ENCODE measurements at regions not wholly inside any gene's neighbourhood (a gene's known extent, or its start where the extent isn't known, plus 50 kb on each side); places are given as distances from the start of the nearest gene placed in this dataset.
"Not testable (repeated sequence)": the region's sequence is repeated elsewhere in the genome, so short reads cannot be mapped to it uniquely, and the experiment has no call there.

DNA sequence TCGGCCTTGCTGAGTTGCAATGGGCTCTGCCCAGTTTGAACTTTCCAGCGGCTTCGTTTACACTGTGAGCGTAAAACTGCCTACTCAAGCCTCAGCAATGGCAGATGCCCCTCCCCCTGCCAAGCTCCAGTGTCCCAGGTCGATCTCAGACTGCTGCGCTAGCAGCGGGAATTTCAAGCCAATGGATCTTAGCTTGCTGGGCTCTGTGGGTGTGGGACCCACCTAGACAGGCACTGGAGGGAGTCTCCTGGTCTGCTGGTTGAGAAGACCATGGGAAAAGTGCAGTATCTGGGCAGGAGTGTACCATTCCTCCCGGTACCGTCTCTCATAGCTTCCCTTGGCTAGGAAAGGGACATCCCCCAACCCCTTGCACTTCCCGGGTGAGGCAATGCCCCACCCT, 88.2 kb downstream of the KLHL28 start:
- H3K4me3 ChIP-seq (ENCODE audit: low read length): no peak overlapping the region
- no peak for DNase-seq (ENCODE audit: low read depth, low spot score)

DNA sequence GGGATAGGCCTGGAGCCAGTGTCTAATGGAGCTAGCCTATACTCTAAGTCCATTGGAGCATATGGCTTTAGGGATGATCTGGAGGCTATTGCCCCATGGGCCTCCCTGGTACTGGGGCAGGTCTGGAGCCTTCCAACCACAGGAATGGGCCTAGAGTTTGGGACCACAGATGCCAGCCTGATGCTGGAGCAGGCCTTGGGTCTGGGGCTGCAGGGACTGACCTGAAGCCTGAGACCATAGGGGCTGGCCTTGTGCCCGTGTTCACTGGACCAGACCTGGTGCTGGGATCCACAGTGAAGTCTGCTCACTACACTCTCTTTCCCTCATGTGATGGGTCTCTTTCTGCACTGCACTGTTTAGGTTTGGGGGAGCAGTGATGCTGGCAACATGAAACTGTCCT, 95.0 kb downstream of the KLHL28 start:
- no peak for DNase-seq (ENCODE audit: low read depth, low spot score)

DNA sequence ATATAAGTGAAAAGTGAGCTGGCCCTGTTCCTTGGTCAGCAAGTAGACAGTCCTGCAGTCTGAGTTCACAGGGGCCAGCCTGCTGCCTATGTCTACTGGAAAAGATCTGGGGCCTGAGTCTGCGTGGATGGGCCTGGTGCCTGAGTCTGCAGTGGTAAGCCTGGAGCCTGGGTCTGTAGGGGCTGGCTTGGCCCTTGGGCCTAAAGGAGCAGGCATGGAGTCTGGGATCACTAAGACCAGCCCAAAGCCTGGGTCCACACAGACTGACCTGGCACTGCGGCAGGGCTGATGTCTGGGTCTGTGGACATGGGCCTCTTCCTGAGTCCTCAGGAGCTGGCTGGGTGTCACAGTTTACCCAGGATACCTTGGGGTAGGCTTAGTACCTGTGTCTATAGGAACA, 95.4 kb downstream of the KLHL28 start:
- no peak for DNase-seq (ENCODE audit: low read depth, low spot score)
- H3K4me3 ChIP-seq (ENCODE audit: low read length): no peak overlapping the region

More for the DNA sequence above, 95.0 kb downstream of the KLHL28 start:
- no peak overlapping the region for H3K4me3 ChIP-seq (ENCODE audit: low read length)

DNA sequence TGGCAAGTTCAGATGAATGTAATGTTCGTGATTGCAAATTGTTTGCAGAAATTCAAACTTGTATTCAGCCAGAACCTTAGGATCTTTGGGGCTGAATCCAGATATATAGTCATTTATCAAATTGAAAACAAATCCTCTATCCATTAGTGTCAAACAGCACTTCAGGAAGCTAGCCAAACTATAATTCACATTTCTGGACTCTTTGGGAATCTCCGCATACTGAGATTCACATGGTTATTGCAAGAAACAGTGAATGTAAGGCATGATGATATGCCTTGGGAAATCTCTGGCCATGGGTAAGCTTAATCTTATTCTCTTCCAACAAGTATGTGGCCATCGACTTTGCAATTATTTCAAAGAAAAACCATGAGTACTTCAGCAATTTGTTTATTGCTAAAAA, 98.5 kb downstream of the KLHL28 start:
- DNase-seq (ENCODE audit: low read depth, low spot score): no peak
- H3K4me3 ChIP-seq (ENCODE audit: low read length): no peak overlapping the region

DNA sequence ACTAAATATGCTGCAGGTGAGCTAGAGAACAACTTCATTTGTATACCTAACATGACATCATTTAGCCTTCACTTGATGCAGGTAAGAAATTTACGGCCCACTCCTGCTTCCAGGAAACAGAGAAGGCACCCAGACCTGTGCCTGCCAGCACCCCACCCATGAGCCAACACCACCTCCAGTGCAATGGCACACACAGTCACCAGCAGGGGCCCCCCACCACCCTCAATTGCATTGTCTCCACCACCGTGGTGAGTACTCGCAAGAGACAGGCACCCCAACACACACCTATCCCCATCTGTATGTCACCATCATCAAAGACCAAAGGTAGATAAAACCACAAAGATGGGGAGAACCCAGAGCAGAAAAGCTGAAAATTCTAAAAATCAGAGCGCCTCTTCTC, 107.6 kb downstream of the KLHL28 start:
- no peak overlapping the region for H3K4me3 ChIP-seq (ENCODE audit: low read length)

DNA sequence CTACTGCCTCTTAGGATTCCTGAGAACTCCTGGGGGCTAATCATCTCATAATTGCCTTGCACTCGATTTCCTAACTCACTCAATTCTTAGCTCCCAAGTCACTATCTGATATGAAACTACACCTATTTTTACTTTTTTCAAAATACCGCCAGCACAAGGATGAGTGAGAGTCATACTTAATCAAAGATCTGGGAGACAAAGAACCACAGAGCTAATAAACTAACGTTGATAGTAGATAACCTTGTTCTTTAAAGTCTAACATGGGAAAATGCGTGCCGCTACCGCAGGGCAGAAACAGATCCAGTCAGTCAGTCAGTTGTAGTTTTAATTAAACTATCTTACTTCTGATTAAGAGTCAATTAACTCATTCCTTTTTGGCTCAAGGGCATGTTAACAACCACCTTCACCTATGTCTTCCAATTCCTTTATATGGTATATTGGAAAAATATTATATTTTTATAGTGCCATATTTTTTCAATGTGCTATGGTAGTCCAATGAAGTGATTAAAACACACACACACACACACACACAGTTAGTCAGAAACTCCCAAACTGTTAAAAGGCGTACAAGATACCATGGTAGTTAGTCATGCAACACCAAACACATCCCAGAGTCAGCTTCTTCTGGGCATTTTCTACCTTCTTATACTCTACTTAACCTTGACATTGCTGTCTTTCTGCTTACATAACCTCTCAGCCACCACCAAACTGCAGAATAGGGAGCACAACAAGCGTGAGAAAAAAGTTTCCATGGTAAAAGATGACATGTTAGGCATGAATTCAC, 114.0 kb downstream of the KLHL28 start:
- H3K4me3 ChIP-seq (ENCODE audit: low read length): no peak overlapping the region
- DNase-seq (ENCODE audit: low read depth, low spot score): no peak

More for the DNA sequence above, 107.6 kb downstream of the KLHL28 start:
- no peak for DNase-seq (ENCODE audit: low read depth, low spot score)

DNA sequence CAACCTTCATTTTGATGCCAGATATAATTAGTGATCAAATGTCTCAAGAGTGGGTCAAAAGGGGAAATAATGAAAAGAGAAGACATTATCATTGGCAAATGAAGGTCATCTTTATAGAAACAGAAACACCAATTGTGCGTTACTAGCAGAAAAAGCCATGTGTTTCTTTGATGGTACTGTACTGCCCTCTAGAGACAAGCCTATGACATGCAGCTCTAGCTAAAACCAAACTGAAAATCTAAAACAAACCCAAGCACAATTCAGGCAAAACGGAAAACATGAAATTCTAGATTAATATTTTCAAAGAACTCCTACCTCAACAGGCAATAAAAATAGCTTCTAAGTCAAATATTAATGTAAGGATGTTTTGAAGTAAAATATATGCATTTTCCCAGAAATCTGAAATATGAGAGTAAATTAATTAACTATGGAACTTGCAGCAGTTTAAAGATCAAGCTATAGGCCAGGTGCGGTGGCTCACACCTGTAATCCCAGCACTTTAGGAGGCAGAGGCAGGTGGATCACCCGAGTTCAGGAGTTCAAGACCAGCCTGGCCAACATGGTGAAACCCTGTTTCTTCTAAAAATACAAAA, 115.4 kb downstream of the KLHL28 start:
- H3K4me3 ChIP-seq (ENCODE audit: low read length): no peak overlapping the region
- DNase-seq (ENCODE audit: low read depth, low spot score): peak; percentile 41

DNA sequence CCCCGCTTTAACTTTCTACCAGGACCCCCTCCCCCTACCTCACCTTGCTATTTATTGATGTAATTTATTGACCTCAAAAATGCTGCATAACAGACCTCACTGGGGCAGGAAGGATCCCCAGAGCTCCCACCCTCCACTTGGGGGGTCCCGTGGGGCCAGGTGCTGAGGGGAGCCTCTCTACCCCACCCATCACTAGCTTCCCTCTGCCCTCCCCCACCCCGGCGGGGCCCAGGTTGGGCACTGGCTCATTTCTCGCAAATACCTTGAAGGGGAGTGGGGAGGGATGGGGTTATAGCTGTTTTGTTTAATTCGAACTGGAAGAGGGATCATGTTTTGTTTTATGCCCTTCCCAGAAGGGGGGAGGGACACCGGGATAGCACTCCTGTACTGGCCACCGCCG, 125.8 kb downstream of the KLHL28 start:
- H3K4me3 ChIP-seq (ENCODE audit: low read length); DNase-seq (ENCODE audit: low read depth, low spot score): not testable (repeated sequence)

DNA sequence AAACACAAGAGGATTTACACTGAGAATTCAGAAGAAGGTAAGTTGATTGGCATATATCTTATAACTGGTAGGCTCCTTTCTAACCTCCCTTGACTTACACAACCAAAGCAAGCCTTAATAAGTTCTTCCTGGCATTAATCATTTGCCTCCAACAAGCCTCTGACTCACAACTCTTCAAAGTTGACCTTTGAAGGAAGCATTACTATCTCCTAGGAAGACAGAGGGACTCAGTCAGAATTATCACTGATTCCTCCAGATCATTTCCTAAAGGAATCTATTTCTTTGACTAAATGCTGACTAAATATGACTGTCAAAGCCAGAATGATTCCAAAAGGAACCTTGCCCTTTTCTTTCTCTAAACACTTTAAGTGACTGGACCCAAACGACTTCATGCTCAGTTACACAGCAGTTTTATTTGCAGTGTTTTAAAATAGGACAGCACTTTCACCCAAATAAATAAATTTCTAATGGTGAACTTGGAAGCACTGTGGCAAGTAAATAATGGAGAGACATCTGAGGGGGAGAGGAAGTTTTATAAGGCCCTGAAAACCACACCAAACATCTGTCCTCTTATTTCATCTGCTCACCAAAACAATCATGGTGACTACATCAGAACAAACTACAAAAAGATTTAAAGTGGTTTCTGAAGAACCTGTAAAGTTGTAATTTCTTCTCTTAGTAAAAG, 128.2 kb downstream of the KLHL28 start:
- no peak overlapping the region for H3K4me3 ChIP-seq (ENCODE audit: low read length)
- no peak for DNase-seq (ENCODE audit: low read depth, low spot score)

DNA sequence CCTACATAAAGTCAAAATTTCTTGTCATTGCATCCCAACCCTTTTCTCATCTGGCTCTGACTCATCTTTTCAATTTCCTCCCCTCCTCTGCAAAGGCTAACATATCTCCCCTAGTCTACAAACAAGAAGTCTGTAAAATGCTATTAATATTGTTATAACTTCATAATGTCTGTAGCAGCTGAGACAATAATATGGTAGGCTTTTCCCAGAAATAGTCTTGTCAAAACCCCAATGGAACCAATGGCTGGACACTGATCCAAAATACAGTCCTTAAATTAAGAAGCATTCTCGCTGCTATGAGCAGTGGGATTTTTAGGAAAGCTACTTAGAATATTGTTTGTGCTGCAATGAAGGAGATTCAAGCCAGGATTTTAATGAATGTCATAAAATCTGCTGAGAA, 131.4 kb downstream of the KLHL28 start:
- no peak for DNase-seq (ENCODE audit: low read depth, low spot score)
- no peak overlapping the region for H3K4me3 ChIP-seq (ENCODE audit: low read length)

DNA sequence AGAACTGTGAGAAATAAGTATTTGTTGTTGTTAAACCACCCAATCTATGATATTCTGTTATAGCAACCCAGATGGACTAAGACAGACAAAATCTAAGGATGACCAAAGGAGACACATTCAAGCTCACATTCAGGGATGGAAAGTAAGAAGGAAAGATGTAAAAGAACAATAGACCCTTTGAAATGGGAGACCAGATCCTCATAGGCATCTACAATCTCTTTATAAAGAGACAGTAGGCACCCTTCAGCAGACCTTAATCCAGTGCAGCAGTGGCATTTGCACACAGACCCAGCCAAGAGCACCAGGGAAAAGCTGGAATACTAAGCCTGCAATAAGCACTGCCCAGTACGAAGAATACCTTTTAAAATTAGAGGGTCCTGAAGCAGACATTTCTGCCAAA, 132.7 kb downstream of the KLHL28 start:
- H3K4me3 ChIP-seq (ENCODE audit: low read length): no peak overlapping the region
- no peak for DNase-seq (ENCODE audit: low read depth, low spot score)

DNA sequence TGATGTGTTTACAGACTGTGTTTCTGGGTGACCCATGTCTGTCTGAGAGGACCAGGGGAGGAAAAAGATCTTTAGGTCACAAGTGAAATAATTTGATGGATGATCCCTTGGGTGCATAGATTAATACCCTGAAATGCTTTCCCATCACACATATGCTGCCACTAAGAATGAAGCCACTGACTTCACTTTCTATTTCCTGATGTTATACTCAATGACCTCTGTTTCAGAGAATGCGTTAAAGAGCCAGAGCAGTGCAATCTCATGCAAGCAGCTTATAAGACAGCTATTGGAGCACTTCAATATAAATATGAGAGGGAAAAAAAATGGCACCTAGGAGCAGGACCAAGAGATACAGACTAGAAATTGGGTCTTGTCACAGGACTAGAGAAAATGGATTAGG, 133.7 kb downstream of the KLHL28 start:
- H3K4me3 ChIP-seq (ENCODE audit: low read length): no peak overlapping the region
- no peak for DNase-seq (ENCODE audit: low read depth, low spot score)

DNA sequence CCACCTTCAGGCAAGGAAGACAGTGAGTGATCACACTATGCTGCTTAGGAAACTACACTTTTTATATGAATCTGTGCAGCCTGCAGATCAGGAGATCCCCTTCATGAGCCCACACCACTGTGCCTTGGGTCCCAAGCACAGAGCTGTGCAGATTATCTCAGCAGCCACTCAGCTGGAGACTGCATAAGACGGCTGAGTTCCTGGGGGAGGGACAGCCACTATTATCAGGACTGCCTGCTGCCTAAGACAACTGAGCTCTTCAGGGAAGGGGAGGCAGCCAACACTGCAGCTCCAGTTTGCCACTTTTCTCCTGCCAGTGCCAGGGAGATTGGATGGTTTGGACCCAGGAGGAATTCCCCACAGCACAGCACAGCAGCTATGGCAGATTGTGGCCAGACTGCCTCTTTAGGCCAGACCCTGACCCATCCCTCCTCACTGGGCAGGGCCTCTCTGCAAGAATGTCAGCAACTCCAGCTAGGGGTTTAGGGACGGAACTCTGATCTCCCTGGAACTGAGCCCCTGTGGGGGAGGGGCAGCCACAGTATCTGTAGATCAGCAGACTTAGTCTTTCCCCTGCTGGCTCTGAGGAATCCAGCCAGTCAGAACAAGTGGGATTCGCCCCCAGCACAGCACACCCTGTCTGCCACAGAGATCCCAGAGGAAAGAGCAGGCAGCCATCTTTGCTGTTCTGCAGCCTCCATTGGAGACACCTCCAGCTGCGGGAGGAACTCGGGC, 141.3 kb downstream of the KLHL28 start:
- no peak for DNase-seq (ENCODE audit: low read depth, low spot score)
- H3K4me3 ChIP-seq (ENCODE audit: low read length): no peak overlapping the region

DNA sequence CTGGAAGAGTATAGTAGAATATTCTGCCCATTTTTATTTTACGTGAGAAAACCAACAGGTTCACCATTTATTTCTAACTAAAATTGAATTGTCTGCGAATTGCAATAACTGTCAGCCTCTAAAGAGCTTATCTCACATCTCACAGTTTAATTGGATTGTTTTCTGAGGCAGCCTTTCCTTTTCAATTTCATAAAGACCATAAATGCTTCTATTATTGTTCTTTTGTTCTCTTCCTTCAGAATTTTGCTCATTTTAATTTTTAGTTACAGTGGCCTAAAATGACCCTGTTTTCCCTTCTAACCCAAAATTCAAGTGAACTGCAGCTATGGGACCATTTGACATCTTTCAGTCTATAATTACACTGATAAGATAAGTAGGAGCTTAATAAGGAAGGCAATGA, 147.6 kb downstream of the KLHL28 start:
- DNase-seq (ENCODE audit: low read depth, low spot score): no peak

DNA sequence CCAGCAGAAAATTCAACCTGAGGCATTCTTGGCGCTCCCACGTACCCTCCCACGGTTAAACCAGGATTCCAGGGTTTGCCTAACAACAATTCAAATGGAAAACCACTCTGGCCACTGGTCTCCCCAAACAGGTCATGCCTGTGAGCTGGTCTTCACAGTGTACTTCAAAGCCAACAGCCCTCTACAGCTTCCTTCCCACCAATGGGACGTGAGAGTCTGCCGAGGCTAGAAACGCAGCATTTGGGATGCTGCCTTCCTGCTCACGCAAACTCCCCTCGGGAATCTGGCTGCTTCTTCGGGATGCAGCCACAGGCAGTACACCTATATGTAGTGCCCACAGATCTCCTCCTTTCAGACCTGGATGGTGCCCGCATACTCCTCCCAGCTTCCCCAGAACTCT, 149.1 kb downstream of the KLHL28 start:
- H3K4me3 ChIP-seq (ENCODE audit: low read length): no peak overlapping the region
- DNase-seq (ENCODE audit: low read depth, low spot score): no peak

More for the DNA sequence above, 147.6 kb downstream of the KLHL28 start:
- no peak overlapping the region for H3K4me3 ChIP-seq (ENCODE audit: low read length)

DNA sequence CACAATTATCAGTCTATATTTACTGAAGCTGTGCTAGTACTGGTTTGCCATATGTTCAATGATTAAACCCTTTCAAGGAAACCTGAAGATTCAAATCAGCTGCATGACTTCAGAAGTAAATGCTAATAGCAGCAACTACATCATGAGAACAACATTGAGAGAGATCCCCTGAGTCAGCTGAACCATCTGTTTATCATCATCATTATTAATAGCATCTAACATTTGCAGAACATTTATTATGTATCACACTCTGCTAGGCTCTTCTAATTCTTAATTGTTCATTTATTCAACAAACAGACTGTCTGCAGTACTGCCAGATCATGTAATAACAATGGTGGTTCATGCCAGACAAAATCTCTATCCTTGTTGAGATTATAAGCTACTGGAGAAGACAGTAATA, 157.4 kb downstream of the KLHL28 start:
- DNase-seq (ENCODE audit: low read depth, low spot score): no peak
- no peak overlapping the region for H3K4me3 ChIP-seq (ENCODE audit: low read length)

DNA sequence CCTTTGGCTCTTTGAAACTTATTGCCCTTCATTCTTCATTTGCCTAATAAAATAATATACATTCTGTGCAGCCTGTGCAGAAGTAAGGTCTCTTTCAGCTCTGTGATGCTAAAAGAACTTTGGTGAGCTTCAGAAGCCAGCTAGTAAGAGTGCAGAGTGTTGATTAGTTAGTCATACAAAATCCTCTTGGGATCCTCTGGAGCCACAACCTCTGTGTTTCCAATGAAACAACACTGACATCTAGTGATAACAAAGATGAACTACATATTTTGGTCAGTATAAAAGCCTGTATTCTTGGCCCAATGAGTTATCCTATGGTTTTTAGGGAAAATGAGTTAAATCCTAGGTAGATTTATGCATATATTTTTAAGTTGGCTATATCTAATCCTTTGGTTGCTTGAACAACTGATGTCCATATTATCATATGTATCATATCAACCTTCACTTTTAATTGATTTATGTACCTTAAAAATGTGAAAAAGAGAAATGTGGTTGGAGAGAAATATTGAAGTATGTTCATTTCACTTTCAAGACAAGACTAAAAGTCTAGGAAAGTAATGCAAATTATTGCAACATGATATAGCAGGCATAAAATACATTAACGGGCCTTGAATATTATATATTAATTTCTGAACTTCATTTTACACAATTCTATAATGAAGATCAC, 158.4 kb downstream of the KLHL28 start:
- DNase-seq (ENCODE audit: low read depth, low spot score): peak; percentile 27
- no peak overlapping the region for H3K4me3 ChIP-seq (ENCODE audit: low read length)

DNA sequence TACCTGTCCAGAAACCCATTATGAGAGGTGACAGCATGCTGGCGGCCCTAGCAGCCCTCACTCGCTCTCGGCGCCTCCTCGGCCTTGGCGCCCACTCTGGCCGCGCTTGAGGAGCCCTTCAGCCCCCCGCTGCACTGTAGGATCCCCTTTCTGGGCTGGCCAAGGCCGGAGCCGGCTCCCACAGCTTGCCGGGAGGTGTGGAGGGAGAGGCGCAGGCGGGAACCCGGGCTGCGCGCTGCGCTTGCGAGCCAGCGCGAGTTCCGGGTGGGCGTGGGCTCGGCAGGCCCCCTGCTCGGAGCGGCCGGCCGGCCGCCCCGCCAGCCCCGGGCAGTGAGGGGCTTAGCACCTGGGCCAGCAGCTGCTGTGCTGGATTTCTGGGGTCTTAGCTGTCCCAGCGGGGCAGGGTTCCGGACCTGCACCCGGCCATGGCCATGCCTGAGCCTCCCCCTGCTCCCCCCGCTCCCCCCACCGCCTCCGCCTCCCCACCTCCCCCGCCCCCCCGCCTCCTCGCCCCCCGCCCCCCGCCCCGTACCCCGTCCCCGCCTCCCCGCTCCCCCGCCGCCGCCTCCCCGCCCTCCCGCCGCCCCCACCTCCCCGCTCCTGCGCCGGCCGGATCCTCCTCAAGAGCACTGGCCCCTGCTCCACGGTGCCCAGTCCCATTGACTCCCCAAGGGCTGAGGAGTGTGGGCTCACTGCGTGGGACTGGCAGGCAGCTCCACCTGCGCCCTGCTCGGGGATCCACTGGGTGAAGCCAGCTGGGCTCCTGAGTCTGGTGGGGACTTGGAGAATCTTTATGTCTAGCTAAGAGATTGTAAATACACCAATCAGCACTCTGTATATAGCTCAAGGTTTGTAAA, 163.1 kb downstream of the KLHL28 start:
- DNase-seq (ENCODE audit: low read depth, low spot score): no peak

More for the DNA sequence above, 163.1 kb downstream of the KLHL28 start:
- no peak overlapping the region for H3K4me3 ChIP-seq (ENCODE audit: low read length)
